ENCODE measurements at regions not wholly inside any gene's neighbourhood (a gene's known extent, or its start where the extent isn't known, plus 50 kb on each side); places are given as distances from the start of the nearest gene placed in this dataset.
"Not testable (repeated sequence)": the region's sequence is repeated elsewhere in the genome, so short reads cannot be mapped to it uniquely, and the experiment has no call there.

DNA sequence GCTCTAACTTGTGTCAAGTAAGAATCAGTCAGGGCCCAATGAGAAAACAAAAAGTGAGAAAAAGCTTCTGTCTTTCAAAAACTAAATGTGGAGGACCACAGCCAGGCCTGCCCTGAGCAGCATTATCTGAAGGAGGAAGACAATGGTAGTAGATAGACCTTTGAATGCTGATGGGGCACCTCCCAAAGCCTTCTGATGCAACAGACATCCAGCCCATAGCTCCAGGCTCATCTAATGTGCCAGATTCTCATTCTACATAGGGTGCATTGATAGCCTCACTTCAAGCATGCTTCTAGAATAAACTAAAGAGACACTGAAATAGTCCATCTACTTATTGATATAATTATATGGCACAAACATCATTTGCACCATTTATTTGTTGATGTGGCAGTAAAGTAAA lies 351.6 kb downstream of the HHIPL2 start:
- TF ChIP-seq, protein P1, sequence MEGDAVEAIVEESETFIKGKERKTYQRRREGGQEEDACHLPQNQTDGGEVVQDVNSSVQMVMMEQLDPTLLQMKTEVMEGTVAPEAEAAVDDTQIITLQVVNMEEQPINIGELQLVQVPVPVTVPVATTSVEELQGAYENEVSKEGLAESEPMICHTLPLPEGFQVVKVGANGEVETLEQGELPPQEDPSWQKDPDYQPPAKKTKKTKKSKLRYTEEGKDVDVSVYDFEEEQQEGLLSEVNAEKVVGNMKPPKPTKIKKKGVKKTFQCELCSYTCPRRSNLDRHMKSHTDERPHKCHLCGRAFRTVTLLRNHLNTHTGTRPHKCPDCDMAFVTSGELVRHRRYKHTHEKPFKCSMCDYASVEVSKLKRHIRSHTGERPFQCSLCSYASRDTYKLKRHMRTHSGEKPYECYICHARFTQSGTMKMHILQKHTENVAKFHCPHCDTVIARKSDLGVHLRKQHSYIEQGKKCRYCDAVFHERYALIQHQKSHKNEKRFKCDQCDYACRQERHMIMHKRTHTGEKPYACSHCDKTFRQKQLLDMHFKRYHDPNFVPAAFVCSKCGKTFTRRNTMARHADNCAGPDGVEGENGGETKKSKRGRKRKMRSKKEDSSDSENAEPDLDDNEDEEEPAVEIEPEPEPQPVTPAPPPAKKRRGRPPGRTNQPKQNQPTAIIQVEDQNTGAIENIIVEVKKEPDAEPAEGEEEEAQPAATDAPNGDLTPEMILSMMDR (IDR thresholded peaks at IDR 0.05; ENCODE audit: control insufficient read depth, insufficient read depth, low read depth, low read length, missing control alignments) = no peak
- no peak overlapping the region for H3K4me3 ChIP-seq (ENCODE audit: control insufficient read depth, low read depth, low read length)
- DNase-seq (ENCODE audit: low read depth) = no peak

DNA sequence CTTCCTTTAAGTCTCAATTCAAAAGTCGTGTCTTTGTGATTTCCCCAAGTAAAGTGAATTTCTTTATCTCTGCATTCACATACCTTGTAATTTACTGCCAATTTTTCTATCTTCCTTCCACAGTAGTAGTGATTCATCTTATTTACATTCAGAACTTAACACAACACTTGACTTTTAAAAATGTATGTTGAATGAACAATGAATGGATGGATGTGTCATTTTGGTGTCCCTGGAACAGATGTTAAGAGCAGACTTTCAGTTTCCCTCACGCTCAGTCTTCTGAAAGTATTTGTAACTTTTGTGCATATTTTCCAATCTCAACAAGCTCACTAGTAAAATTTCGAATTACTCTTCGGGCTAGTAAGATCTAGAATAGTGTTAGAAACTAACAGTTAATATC lies 352.0 kb downstream of the HHIPL2 start:
- no peak overlapping the region for H3K4me3 ChIP-seq (ENCODE audit: control insufficient read depth, low read depth, low read length)
- TF ChIP-seq, protein P1 (IDR thresholded peaks at IDR 0.05; ENCODE audit: control insufficient read depth, insufficient read depth, low read depth, low read length, missing control alignments) = no peak
- no peak for DNase-seq (ENCODE audit: low read depth)

DNA sequence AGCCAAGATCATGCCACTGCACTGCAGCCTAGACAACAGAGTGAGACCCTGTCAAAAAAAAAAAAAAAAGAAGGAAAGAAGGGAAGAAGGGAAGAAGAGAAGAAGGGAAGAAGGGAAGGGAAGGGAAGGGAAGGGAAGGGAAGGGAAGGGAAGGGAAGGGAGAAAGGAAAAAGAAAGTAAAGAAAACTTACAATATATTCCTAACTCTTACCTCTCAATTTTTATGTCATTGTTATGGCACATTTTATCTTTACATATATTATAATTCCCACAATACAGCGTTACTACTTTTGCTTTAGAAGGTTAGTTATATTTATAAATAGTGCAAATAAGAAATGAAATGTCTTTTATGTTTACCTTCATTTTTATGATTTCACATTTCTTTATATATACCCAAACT lies 358.7 kb downstream of the HHIPL2 start:
- no peak for DNase-seq (ENCODE audit: low read depth)
- TF ChIP-seq, protein P1 (IDR thresholded peaks at IDR 0.05; ENCODE audit: control insufficient read depth, insufficient read depth, low read depth, low read length, missing control alignments) = no peak
- no peak overlapping the region for H3K4me3 ChIP-seq (ENCODE audit: control insufficient read depth, low read depth, low read length)

DNA sequence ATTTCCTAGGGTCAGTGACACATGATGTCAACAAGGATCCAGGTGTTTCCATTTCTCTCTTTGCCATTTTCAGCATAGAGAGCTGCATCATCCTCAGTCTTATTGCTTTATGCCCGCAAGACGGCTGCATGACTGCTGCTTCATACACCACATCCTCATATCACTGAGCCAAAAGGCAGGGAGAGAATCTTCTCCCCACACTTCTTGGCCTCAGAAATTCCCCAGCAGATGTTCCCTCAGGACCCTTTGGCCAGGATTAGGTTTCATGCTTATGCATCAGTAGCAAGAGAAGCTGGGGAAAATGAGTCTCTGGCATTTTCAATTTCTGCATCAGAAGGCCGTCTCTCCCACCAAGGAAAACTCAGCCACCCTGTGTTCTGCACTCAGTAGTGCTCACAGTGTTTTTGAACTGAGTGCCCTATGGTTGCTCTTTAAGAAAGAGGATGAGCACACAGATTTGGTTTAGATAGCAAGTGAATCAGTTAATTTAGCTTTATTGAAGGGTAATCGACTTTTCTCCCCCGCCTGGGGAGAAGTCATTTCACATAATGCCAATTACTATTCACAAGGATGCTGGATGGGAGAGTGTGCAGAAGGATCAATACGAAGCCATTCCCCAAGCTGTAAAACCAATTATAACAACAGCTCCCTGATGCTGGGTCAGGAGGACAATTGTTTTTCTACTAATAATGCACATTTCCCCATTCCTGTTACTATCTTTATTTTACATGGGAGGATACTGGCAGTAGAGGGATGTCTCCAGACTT lies 360.2 kb downstream of the HHIPL2 start:
- no peak for DNase-seq (ENCODE audit: low read depth)
- no peak overlapping the region for H3K4me3 ChIP-seq (ENCODE audit: control insufficient read depth, low read depth, low read length)
- TF ChIP-seq, protein P1 (IDR thresholded peaks at IDR 0.05; ENCODE audit: control insufficient read depth, insufficient read depth, low read depth, low read length, missing control alignments) = no peak

DNA sequence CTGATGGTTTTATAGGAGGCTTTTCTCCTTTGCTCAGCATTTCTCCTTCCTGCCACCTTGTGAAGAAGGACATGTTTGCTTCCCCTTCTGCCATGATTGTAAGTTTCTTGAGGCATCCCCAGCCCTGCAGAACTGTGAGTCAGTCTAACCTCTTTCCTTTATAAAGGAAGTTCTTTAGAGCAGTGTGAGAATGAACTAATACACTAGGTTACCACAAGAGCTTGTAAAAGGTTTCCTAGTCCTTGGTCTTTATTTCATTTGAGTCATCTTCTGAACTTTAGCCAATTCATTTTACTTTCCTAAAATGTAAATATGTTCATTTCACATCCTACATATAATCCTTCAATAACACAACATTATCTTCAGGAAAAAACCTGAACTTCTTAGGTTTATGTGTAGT lies 365.3 kb downstream of the HHIPL2 start:
- TF ChIP-seq, protein P1 (IDR thresholded peaks at IDR 0.05; ENCODE audit: control insufficient read depth, insufficient read depth, low read depth, low read length, missing control alignments) = no peak
- peak; percentile 37 for DNase-seq (ENCODE audit: low read depth)
- no peak overlapping the region for H3K4me3 ChIP-seq (ENCODE audit: control insufficient read depth, low read depth, low read length)

DNA sequence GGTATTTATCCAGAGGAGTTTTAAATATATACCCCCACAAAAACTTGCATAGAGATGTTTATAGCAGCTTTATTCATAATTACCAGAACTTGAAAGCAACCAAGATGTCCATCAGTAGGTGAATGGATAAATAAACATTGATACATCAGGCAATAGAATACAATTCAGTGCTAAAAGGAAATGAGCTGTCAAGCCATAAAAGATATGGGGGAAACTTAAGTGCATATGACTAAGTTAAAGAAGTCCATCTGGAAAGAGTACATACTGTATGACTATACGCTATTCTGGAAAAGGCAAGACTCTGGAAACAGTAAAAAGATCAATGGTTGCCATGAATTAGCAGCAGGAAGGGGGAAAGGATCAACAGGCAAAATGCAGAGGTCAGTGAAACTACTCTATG lies 366.7 kb downstream of the HHIPL2 start:
- TF ChIP-seq, protein P1 (IDR thresholded peaks at IDR 0.05; ENCODE audit: control insufficient read depth, insufficient read depth, low read depth, low read length, missing control alignments) = no peak
- H3K4me3 ChIP-seq (ENCODE audit: control insufficient read depth, low read depth, low read length) = no peak overlapping the region
- no peak for DNase-seq (ENCODE audit: low read depth)

DNA sequence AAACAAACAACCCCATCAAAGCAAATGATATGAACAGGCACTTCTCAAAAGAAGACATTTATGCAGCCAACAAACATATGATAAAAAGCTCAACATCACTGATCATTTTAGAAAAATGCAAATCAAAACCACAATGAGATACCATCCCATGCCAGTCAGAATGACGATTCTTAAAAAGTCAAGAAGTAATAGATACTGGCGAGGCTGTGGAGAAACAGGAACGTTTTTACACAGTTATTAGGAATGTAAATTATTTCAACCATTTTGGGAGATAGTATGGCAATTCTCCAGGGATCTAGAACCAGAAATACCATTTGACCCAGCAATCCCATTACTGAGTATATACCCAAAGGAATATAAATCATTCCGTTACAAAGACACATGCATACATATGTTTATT lies 370.4 kb downstream of the HHIPL2 start:
- not testable (repeated sequence) for DNase-seq (ENCODE audit: low read depth); H3K4me3 ChIP-seq (ENCODE audit: control insufficient read depth, low read depth, low read length)

Measured in AG09309 (cell line).